ENCODE measurements at regions not wholly inside any gene's neighbourhood (a gene's known extent, or its start where the extent isn't known, plus 50 kb on each side); places are given as distances from the start of the nearest gene placed in this dataset.

GRCh38 chr2:121073320-121074210 is 211.4 kb downstream of the TFCP2L1 start:
- no peak overlapping the region for H3K9ac ChIP-seq (ENCODE audit: low read length)
- no peaks in the 10 kb centered on the region for H4K20me1 ChIP-seq (ENCODE audit: control insufficient read depth, insufficient read depth, low read length, poor library complexity, severe bottlenecking)
- no peaks in the 10 kb centered on the region for H3K36me3 ChIP-seq (replicated peaks in 1 of 2; ENCODE audit: control extremely low read depth in 1 of 2, control insufficient read depth in 1 of 2, extremely low read depth in 1 of 2, insufficient read depth in 2 of 2, low read length in 1 of 2)
- H3K4me3 ChIP-seq (ENCODE audit: control extremely low read depth in 1 of 5, extremely low read depth in 1 of 5, insufficient read depth in 1 of 5, low read depth in 2 of 5, low read length in 4 of 5): no peak overlapping the region
- Mint-ChIP-seq H3K9me3 (ENCODE audit: insufficient read depth) (no peaks in the 10 kb centered on the region), H3K27ac (no peak overlapping the region), H3K4me3 (no peak overlapping the region), H3K27me3 (peaks cover 23% of the 10 kb centered on the region), H3K4me1 (peaks cover 2% of the 10 kb centered on the region)
- peaks cover 0 to 31% (median 6%) of the 10 kb centered on the region in 4 experiments for H3K27me3 ChIP-seq (replicated peaks in 1 of 4; ENCODE audit: control extremely low read depth in 1 of 4, control insufficient read depth in 3 of 4, insufficient read depth in 4 of 4, low read length in 3 of 4)
- no peak for TF ChIP-seq EZH2 (IDR thresholded peaks at IDR 0.05; ENCODE audit: borderline replicate concordance, insufficient read depth, low read depth, low read length, poor library complexity, severe bottlenecking)
- TF ChIP-seq, protein P1, sequence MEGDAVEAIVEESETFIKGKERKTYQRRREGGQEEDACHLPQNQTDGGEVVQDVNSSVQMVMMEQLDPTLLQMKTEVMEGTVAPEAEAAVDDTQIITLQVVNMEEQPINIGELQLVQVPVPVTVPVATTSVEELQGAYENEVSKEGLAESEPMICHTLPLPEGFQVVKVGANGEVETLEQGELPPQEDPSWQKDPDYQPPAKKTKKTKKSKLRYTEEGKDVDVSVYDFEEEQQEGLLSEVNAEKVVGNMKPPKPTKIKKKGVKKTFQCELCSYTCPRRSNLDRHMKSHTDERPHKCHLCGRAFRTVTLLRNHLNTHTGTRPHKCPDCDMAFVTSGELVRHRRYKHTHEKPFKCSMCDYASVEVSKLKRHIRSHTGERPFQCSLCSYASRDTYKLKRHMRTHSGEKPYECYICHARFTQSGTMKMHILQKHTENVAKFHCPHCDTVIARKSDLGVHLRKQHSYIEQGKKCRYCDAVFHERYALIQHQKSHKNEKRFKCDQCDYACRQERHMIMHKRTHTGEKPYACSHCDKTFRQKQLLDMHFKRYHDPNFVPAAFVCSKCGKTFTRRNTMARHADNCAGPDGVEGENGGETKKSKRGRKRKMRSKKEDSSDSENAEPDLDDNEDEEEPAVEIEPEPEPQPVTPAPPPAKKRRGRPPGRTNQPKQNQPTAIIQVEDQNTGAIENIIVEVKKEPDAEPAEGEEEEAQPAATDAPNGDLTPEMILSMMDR (IDR thresholded peaks at IDR 0.05): no peak
- peaks cover 0 to 17% (median 0%) of the 10 kb centered on the region in 3 donors for H3K9me3 ChIP-seq (ENCODE audit: control extremely low read depth in 1 of 3, control insufficient read depth in 2 of 3, insufficient read depth in 1 of 3, low read length in 2 of 3)
- POLR2A ChIA-PET: no interaction called here
- DNase-seq: no peak
- H3K79me2 ChIP-seq (ENCODE audit: control insufficient read depth, insufficient read depth, low read length): no peaks in the 10 kb centered on the region
- intact Hi-C loops (cut with micrococcal nuclease): no loop called here
- CTCF ChIA-PET: interaction anchor here (1.7 kb wide), 1 partner anchor 9 kb away, joined by 5 read pairs; no protein-coding TSS in a partner anchor
- no peak overlapping the region for H2AFZ ChIP-seq (ENCODE audit: insufficient read depth, low read depth, low read length, poor library complexity, severe bottlenecking)
- no peak overlapping the region for H3K4me2 ChIP-seq (replicated peaks; ENCODE audit: low read depth, low read length, poor library complexity, severe bottlenecking)
- WGBS (ENCODE audit: insufficient coverage): 92% methylated on average over 22 of the region's 26 CpGs
- ATAC-seq (ENCODE audit: low read depth): no peak
- H3K4me1 ChIP-seq (ENCODE audit: control insufficient read depth in 2 of 2, insufficient read depth in 2 of 2, low read length in 2 of 2): no peaks in the 10 kb centered on the region
- H3K27ac ChIP-seq (ENCODE audit: low read length in 2 of 2): no peak overlapping the region

- Histone ChIP-seq H2AFZ (ENCODE audit: insufficient read depth, low read depth, low read length, poor library complexity, severe bottlenecking) (no peak overlapping the region), H3K79me2 (ENCODE audit: control insufficient read depth, insufficient read depth, low read length) (no peaks in the 10 kb centered on the region), H3K4me2 (replicated peaks; ENCODE audit: low read depth, low read length, poor library complexity, severe bottlenecking) (no peak overlapping the region), H3K27ac (ENCODE audit: low read length in 2 of 2) (no peak overlapping the region), H3K36me3 (replicated peaks in 1 of 2; ENCODE audit: control extremely low read depth in 1 of 2, control insufficient read depth in 1 of 2, extremely low read depth in 1 of 2, insufficient read depth in 2 of 2, low read length in 1 of 2) (no peaks in the 10 kb centered on the region), H3K9ac (ENCODE audit: low read length) (no peak overlapping the region), H3K4me3 (ENCODE audit: control extremely low read depth in 1 of 5, extremely low read depth in 1 of 5, insufficient read depth in 1 of 5, low read depth in 2 of 5, low read length in 4 of 5) (no peak overlapping the region), H4K20me1 (ENCODE audit: control insufficient read depth, insufficient read depth, low read length, poor library complexity, severe bottlenecking) (no peaks in the 10 kb centered on the region), H3K27me3 (replicated peaks in 1 of 4; ENCODE audit: control extremely low read depth in 1 of 4, control insufficient read depth in 3 of 4, insufficient read depth in 4 of 4, low read length in 3 of 4) (peaks cover 0 to 31% (median 6%) of the 10 kb centered on the region in 4 experiments), H3K4me1 (ENCODE audit: control insufficient read depth in 2 of 2, insufficient read depth in 2 of 2, low read length in 2 of 2) (no peaks in the 10 kb centered on the region), H3K9me3 (ENCODE audit: control extremely low read depth in 1 of 3, control insufficient read depth in 2 of 3, insufficient read depth in 1 of 3, low read length in 2 of 3) (peaks cover 0 to 15% (median 0%) of the 10 kb centered on the region in 3 donors)
- Mint-ChIP-seq H3K4me3 (no peak overlapping the region), H3K27ac (no peak overlapping the region), H3K27me3 (peaks cover 23% of the 10 kb centered on the region), H3K4me1 (peaks cover 2% of the 10 kb centered on the region), H3K9me3 (ENCODE audit: insufficient read depth) (no peaks in the 10 kb centered on the region)
- TF ChIP-seq EZH2 (IDR thresholded peaks at IDR 0.05; ENCODE audit: borderline replicate concordance, insufficient read depth, low read depth, low read length, poor library complexity, severe bottlenecking): no peak
- TF ChIP-seq, protein P1 (IDR thresholded peaks at IDR 0.05): no peak
- DNase-seq: no peak
- ChIA-PET CTCF (interaction anchor here (1.7 kb wide), 1 partner anchor 8 kb away, joined by 5 read pairs; no protein-coding TSS in a partner anchor), POLR2A (no interaction called here)
- WGBS (ENCODE audit: insufficient coverage): 45% methylated on average over 9 of the region's 11 CpGs
- ATAC-seq (ENCODE audit: low read depth): no peak
- intact Hi-C loops (cut with micrococcal nuclease): no loop called here
Measured at GRCh38 chr2:121074293-121074932, 210.6 kb downstream of the TFCP2L1 start.

Measured in B cell (primary cell).